ENCODE measurements at regions not wholly inside any gene's neighbourhood (a gene's known extent, or its start where the extent isn't known, plus 50 kb on each side); places are given as distances from the start of the nearest gene placed in this dataset.

DNA sequence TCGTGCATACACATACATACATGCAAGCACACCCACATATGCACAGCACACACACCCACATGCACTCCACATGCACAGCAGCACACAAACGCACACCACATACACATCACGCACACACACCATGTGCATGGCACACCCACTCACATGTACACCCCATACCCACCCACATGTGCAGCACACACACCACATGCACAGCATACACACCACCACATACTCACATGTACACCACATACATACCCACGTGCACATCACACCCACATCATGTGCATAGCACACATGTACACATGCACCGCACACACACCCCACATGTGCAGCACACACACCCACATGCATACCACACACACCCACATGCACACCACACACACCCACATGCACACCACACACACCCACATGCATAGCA lies 132.0 kb upstream of the RGPD4 start (continued):
- TF ChIP-seq, protein P1, sequence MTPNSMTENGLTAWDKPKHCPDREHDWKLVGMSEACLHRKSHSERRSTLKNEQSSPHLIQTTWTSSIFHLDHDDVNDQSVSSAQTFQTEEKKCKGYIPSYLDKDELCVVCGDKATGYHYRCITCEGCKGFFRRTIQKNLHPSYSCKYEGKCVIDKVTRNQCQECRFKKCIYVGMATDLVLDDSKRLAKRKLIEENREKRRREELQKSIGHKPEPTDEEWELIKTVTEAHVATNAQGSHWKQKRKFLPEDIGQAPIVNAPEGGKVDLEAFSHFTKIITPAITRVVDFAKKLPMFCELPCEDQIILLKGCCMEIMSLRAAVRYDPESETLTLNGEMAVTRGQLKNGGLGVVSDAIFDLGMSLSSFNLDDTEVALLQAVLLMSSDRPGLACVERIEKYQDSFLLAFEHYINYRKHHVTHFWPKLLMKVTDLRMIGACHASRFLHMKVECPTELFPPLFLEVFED (CRISPR knock-in tag; conservative IDR thresholded peaks at IDR 0.05), result peak; percentile 76
- TF ChIP-seq, protein P2, sequence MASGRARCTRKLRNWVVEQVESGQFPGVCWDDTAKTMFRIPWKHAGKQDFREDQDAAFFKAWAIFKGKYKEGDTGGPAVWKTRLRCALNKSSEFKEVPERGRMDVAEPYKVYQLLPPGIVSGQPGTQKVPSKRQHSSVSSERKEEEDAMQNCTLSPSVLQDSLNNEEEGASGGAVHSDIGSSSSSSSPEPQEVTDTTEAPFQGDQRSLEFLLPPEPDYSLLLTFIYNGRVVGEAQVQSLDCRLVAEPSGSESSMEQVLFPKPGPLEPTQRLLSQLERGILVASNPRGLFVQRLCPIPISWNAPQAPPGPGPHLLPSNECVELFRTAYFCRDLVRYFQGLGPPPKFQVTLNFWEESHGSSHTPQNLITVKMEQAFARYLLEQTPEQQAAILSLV (tag; IDR thresholded peaks at IDR 0.05), result no peak
- TF ChIP-seq POLR2G (IDR thresholded peaks at IDR 0.05; ENCODE audit: low read depth, low read length) (peak; percentile 47), STAT5A (IDR thresholded peaks at IDR 0.05; ENCODE audit: borderline replicate concordance, low read length) (peak; percentile 82; the same call in 1 of the 2 replicates), TARDBP (IDR thresholded peaks at IDR 0.05) (peak; percentile 98), ZNF507 (tag; conservative IDR thresholded peaks at IDR 0.05) (no peak), OTX1 (CRISPR knock-in tag; IDR thresholded peaks at IDR 0.05) (0 out of 2 replicates have a peak, but pooled peaks have one; percentile 33), POLR2A (conservative IDR thresholded peaks at IDR 0.05) (peak; percentile 69), ZNF384 (IDR thresholded peaks at IDR 0.05; ENCODE audit: low read depth, low read length) (no peak), SAP30 (IDR thresholded peaks at IDR 0.05; ENCODE audit: borderline replicate concordance, insufficient read depth, low read depth, low read length, poor library complexity, severe bottlenecking) (no peak), POLR2B (IDR thresholded peaks at IDR 0.05; ENCODE audit: low read depth, partially characterized antibody) (peak; percentile 86)
- TF ChIP-seq, protein P3, sequence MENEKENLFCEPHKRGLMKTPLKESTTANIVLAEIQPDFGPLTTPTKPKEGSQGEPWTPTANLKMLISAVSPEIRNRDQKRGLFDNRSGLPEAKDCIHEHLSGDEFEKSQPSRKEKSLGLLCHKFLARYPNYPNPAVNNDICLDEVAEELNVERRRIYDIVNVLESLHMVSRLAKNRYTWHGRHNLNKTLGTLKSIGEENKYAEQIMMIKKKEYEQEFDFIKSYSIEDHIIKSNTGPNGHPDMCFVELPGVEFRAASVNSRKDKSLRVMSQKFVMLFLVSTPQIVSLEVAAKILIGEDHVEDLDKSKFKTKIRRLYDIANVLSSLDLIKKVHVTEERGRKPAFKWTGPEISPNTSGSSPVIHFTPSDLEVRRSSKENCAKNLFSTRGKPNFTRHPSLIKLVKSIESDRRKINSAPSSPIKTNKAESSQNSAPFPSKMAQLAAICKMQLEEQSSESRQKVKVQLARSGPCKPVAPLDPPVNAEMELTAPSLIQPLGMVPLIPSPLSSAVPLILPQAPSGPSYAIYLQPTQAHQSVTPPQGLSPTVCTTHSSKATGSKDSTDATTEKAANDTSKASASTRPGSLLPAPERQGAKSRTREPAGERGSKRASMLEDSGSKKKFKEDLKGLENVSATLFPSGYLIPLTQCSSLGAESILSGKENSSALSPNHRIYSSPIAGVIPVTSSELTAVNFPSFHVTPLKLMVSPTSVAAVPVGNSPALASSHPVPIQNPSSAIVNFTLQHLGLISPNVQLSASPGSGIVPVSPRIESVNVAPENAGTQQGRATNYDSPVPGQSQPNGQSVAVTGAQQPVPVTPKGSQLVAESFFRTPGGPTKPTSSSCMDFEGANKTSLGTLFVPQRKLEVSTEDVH (IDR thresholded peaks at IDR 0.05; ENCODE audit: low read depth, partially characterized antibody), result peak; percentile 38
- TF ChIP-seq, protein P4, sequence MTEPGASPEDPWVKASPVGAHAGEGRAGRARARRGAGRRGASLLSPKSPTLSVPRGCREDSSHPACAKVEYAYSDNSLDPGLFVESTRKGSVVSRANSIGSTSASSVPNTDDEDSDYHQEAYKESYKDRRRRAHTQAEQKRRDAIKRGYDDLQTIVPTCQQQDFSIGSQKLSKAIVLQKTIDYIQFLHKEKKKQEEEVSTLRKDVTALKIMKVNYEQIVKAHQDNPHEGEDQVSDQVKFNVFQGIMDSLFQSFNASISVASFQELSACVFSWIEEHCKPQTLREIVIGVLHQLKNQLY (CRISPR knock-in tag; conservative IDR thresholded peaks at IDR 0.05), result no peak
- TF ChIP-seq, protein P5, sequence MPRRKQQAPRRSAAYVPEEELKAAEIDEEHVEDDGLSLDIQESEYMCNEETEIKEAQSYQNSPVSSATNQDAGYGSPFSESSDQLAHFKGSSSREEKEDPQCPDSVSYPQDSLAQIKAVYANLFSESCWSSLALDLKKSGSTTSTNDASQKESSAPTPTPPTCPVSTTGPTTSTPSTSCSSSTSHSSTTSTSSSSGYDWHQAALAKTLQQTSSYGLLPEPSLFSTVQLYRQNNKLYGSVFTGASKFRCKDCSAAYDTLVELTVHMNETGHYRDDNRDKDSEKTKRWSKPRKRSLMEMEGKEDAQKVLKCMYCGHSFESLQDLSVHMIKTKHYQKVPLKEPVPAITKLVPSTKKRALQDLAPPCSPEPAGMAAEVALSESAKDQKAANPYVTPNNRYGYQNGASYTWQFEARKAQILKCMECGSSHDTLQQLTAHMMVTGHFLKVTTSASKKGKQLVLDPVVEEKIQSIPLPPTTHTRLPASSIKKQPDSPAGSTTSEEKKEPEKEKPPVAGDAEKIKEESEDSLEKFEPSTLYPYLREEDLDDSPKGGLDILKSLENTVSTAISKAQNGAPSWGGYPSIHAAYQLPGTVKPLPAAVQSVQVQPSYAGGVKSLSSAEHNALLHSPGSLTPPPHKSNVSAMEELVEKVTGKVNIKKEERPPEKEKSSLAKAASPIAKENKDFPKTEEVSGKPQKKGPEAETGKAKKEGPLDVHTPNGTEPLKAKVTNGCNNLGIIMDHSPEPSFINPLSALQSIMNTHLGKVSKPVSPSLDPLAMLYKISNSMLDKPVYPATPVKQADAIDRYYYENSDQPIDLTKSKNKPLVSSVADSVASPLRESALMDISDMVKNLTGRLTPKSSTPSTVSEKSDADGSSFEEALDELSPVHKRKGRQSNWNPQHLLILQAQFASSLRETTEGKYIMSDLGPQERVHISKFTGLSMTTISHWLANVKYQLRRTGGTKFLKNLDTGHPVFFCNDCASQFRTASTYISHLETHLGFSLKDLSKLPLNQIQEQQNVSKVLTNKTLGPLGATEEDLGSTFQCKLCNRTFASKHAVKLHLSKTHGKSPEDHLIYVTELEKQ (CRISPR knock-in tag; IDR thresholded peaks at IDR 0.05), result no peak
- TF ChIP-seq, protein P6, sequence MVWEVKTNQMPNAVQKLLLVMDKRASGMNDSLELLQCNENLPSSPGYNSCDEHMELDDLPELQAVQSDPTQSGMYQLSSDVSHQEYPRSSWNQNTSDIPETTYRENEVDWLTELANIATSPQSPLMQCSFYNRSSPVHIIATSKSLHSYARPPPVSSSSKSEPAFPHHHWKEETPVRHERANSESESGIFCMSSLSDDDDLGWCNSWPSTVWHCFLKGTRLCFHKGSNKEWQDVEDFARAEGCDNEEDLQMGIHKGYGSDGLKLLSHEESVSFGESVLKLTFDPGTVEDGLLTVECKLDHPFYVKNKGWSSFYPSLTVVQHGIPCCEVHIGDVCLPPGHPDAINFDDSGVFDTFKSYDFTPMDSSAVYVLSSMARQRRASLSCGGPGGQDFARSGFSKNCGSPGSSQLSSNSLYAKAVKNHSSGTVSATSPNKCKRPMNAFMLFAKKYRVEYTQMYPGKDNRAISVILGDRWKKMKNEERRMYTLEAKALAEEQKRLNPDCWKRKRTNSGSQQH (CRISPR knock-in tag; IDR thresholded peaks at IDR 0.05), result 0 out of 2 replicates have a peak, but pooled peaks have one; percentile 63
- TF ChIP-seq, protein P7, sequence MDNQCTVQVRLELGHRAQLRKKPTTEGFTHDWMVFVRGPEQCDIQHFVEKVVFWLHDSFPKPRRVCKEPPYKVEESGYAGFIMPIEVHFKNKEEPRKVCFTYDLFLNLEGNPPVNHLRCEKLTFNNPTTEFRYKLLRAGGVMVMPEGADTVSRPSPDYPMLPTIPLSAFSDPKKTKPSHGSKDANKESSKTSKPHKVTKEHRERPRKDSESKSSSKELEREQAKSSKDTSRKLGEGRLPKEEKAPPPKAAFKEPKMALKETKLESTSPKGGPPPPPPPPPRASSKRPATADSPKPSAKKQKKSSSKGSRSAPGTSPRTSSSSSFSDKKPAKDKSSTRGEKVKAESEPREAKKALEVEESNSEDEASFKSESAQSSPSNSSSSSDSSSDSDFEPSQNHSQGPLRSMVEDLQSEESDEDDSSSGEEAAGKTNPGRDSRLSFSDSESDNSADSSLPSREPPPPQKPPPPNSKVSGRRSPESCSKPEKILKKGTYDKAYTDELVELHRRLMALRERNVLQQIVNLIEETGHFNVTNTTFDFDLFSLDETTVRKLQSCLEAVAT (IDR thresholded peaks at IDR 0.05), result 0 out of 4 replicates have a peak, but pooled peaks of 1 of the 2 experiments have one; percentile 35

Measured in K562 (cell line).